MM.1S (cell line): ENCODE measurements at regions not wholly inside any gene's neighbourhood (a gene's known extent, or its start where the extent isn't known, plus 50 kb on each side); places are given as distances from the start of the nearest gene placed in this dataset.

ENCODE experiments used
- DNase-seq: peaks from one replicate; pipeline ENCODE4 v3.0.0-alpha.2; 2015
- H2AFZ ChIP-seq: fragments of 300-600 bp; sonication (generic); 2 replicates; pipeline ENCODE4 v1.6.0; 2016; ENCODE audit warnings: antibody characterized with exemption, low read length
- H3F3A ChIP-seq: fragments of 300-600 bp; sonication (generic); 2 replicates; pipeline ENCODE4 v1.6.1; 2016; ENCODE audit warnings: mild to moderate bottlenecking, antibody characterized with exemption, low read length, moderate library complexity, mixed read lengths; ENCODE audit not compliant: insufficient read depth
- H3K27ac ChIP-seq: fragments of 300-600 bp; sonication (generic); 2 replicates; pipeline ENCODE4 v1.5.1; 2016; ENCODE audit warnings: mild to moderate bottlenecking, low read length
- H3K27me3 ChIP-seq: fragments of 300-600 bp; sonication (generic); replicated peaks from 2 replicates; pipeline ENCODE4 v1.6.0; 2016; ENCODE audit warnings: low read length; ENCODE audit not compliant: insufficient read depth
- H3K36me3 ChIP-seq: fragments of 300-600 bp; sonication (generic); replicated peaks from 2 replicates; pipeline ENCODE4 v1.6.1; 2016; ENCODE audit warnings: mild to moderate bottlenecking, low read length, mixed read lengths; ENCODE audit not compliant: insufficient read depth
- H3K4me1 ChIP-seq: fragments of 300-600 bp; sonication (generic); 2 replicates; pipeline ENCODE4 v1.6.1; 2016; ENCODE audit warnings: low read length, mixed read lengths
- H3K4me2 ChIP-seq: fragments of 300-600 bp; sonication (generic); 2 replicates; pipeline ENCODE4 v1.6.0; 2016; ENCODE audit warnings: low read depth, low read length
- H3K4me3 ChIP-seq: fragments of 300-600 bp; sonication (generic); 2 replicates; pipeline ENCODE4 v1.5.1; 2016; ENCODE audit warnings: low read length, mixed read lengths
- H3K79me2 ChIP-seq: fragments of 300-600 bp; sonication (generic); 2 replicates; pipeline ENCODE4 v1.6.1; 2016; ENCODE audit warnings: mixed run types, low read length, mixed read lengths
- H3K9ac ChIP-seq: fragments of 300-600 bp; sonication (generic); 2 replicates; pipeline ENCODE4 v1.6.1; 2016; ENCODE audit warnings: low read length, mixed read lengths
- H3K9me2 ChIP-seq: fragments of 300-600 bp; sonication (generic); replicated peaks from 2 replicates; pipeline ENCODE4 v1.6.1; 2016; ENCODE audit warnings: mild to moderate bottlenecking, low read length, mixed read lengths; ENCODE audit not compliant: insufficient read depth
- H3K9me3 ChIP-seq: fragments of 300-600 bp; sonication (generic); replicated peaks from 2 replicates; pipeline ENCODE4 v1.6.1; 2016; ENCODE audit warnings: mild to moderate bottlenecking, low read length, mixed read lengths; ENCODE audit not compliant: insufficient read depth
- H4K20me1 ChIP-seq: fragments of 300-600 bp; sonication (generic); 2 replicates; pipeline ENCODE4 v1.6.1; 2016; ENCODE audit warnings: mild to moderate bottlenecking, low read length, moderate library complexity, mixed read lengths; ENCODE audit not compliant: insufficient read depth
- EZH2 ChIP-seq: fragments of 300-600 bp; sonication (generic); optimal IDR thresholded peaks from 2 replicates; pipeline ENCODE3; 2017; ENCODE audit warnings: low read depth, mild to moderate bottlenecking, antibody characterized with exemption, low read length, mixed read lengths
- EZH2phosphoT487 ChIP-seq: fragments of 300-600 bp; sonication (generic); IDR thresholded peaks from 2 replicates; pipeline ENCODE4 v1.6.1; 2018; ENCODE audit warnings: antibody characterized with exemption, low read length
- TF ChIP-seq, protein P1 (sequence below): fragments of 300-600 bp; sonication (generic); IDR thresholded peaks from 2 replicates; pipeline ENCODE4 v1.5.1; 2016; ENCODE audit warnings: antibody characterized with exemption, low read length, mixed read lengths

DNA sequence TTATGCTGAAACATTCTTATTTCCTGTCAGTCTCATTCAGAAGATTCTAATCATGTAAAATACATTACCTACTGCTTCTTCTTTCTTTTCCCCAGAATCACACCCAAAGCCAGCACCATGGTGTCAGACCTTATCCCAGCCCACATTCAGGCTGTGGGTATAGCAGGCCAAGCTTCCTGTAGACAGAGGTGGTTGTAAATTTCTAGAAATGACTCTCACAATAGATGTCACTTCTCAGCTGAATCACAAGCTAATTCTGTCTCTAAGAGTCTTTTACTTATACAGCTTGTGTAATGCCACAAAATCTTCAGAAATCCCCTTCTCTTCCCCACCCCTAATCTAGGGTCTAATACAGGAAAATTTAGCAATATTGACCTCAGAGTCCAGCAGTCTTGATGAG is 239.6 kb downstream of the PARM1 start:
- Histone ChIP-seq H3K9me2 (no peaks in the 10 kb centered on the region), H3F3A (no peaks in the 10 kb centered on the region), H3K9ac (no peak overlapping the region), H3K4me1 (0 out of 2 replicates have a peak, but pooled peaks cover 6% of the 10 kb centered on the region), H3K4me3 (no peak overlapping the region), H4K20me1 (no peaks in the 10 kb centered on the region), H3K79me2 (no peaks in the 10 kb centered on the region), H3K4me2 (no peak overlapping the region), H2AFZ (0 out of 2 replicates have a peak overlapping the region, but pooled peaks have one; percentile 4), H3K27me3 (no peaks in the 10 kb centered on the region), H3K36me3 (no peaks in the 10 kb centered on the region), H3K9me3 (no peaks in the 10 kb centered on the region), H3K27ac (no peak overlapping the region)
- TF ChIP-seq, protein P1, sequence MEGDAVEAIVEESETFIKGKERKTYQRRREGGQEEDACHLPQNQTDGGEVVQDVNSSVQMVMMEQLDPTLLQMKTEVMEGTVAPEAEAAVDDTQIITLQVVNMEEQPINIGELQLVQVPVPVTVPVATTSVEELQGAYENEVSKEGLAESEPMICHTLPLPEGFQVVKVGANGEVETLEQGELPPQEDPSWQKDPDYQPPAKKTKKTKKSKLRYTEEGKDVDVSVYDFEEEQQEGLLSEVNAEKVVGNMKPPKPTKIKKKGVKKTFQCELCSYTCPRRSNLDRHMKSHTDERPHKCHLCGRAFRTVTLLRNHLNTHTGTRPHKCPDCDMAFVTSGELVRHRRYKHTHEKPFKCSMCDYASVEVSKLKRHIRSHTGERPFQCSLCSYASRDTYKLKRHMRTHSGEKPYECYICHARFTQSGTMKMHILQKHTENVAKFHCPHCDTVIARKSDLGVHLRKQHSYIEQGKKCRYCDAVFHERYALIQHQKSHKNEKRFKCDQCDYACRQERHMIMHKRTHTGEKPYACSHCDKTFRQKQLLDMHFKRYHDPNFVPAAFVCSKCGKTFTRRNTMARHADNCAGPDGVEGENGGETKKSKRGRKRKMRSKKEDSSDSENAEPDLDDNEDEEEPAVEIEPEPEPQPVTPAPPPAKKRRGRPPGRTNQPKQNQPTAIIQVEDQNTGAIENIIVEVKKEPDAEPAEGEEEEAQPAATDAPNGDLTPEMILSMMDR, result no peak
- TF ChIP-seq EZH2phosphoT487 (no peak), EZH2 (no peak)
- DNase-seq, result no peak

DNA sequence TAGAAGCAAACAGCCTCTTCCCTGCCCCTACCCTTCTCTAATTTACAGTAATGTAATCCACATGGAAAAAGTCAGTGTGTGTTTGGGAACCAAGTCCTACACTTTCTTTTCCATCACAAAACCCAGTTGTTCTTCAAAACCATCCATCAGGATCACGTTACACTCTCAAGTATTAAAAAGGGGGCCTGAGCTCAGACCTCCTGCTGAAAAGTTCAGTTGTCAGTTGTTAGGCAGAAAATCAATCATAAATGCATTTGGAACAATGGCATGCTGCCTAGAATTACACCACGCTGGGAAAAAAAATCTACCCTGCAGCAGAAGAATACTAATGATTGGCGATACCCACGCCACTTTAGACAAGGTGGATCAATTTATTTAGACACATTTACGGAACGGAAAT is 236.5 kb downstream of the PARM1 start:
- TF ChIP-seq, protein P1, result no peak
- TF ChIP-seq EZH2phosphoT487 (no peak), EZH2 (no peak)
- Histone ChIP-seq H3K27ac (no peak overlapping the region), H3K36me3 (no peaks in the 10 kb centered on the region), H3K9me3 (no peaks in the 10 kb centered on the region), H3F3A (no peaks in the 10 kb centered on the region), H3K4me3 (no peak overlapping the region), H3K4me1 (0 out of 2 replicates have a peak, but pooled peaks cover 6% of the 10 kb centered on the region), H3K9ac (no peak overlapping the region), H3K27me3 (no peaks in the 10 kb centered on the region), H3K9me2 (no peaks in the 10 kb centered on the region), H2AFZ (no peak overlapping the region), H3K4me2 (no peak overlapping the region), H3K79me2 (no peaks in the 10 kb centered on the region), H4K20me1 (no peaks in the 10 kb centered on the region)
- no peak for DNase-seq

GRCh38 chr4:75169020-75169419 is 236.1 kb downstream of the PARM1 start:
- no peak for DNase-seq
- H3K9ac ChIP-seq, result no peak overlapping the region
- H3K79me2 ChIP-seq, result no peaks in the 10 kb centered on the region
- no peaks in the 10 kb centered on the region for H3K27me3 ChIP-seq
- no peak overlapping the region for H3K4me2 ChIP-seq
- no peaks in the 10 kb centered on the region for H3K9me3 ChIP-seq
- no peak overlapping the region for H3K27ac ChIP-seq
- no peaks in the 10 kb centered on the region for H4K20me1 ChIP-seq
- H3K9me2 ChIP-seq, result no peaks in the 10 kb centered on the region
- no peak overlapping the region for H2AFZ ChIP-seq
- H3K36me3 ChIP-seq, result no peaks in the 10 kb centered on the region
- 0 out of 2 replicates have a peak, but pooled peaks cover 6% of the 10 kb centered on the region for H3K4me1 ChIP-seq
- no peak overlapping the region for H3K4me3 ChIP-seq
- no peaks in the 10 kb centered on the region for H3F3A ChIP-seq
- TF ChIP-seq EZH2, result no peak
- TF ChIP-seq, protein P1, result no peak
- no peak for TF ChIP-seq EZH2phosphoT487
